Glutamatergic neuron (in vitro differentiated cells): ENCODE measurements at regions not wholly inside any gene's neighbourhood (a gene's known extent, or its start where the extent isn't known, plus 50 kb on each side); places are given as distances from the start of the nearest gene placed in this dataset.

Source experiments
- DNase-seq: peaks from one replicate; pipeline ENCODE4 v3.0.0; 2022
- H3K27ac Mint-ChIP-seq: one replicate; pipeline ENCODE4 v1.8.0; 2020; ENCODE audit warnings: mild to moderate bottlenecking, mixed read lengths, inconsistent platforms; ENCODE audit not compliant: unreplicated experiment
- H3K27me3 Mint-ChIP-seq: one replicate; pipeline ENCODE4 v1.8.0; 2020; ENCODE audit warnings: mild to moderate bottlenecking, moderate library complexity, mixed read lengths, inconsistent platforms; ENCODE audit not compliant: unreplicated experiment
- H3K36me3 Mint-ChIP-seq: one replicate; pipeline ENCODE4 v1.8.0; 2020; ENCODE audit warnings: mild to moderate bottlenecking, mixed read lengths, inconsistent platforms; ENCODE audit not compliant: unreplicated experiment
- H3K4me1 Mint-ChIP-seq: one replicate; pipeline ENCODE4 v1.8.0; 2020; ENCODE audit warnings: mild to moderate bottlenecking, low read depth, mixed read lengths, inconsistent platforms; ENCODE audit not compliant: unreplicated experiment
- H3K4me3 Mint-ChIP-seq: one replicate; pipeline ENCODE4 v1.8.0; 2020; ENCODE audit warnings: mild to moderate bottlenecking, mixed read lengths, inconsistent platforms; ENCODE audit not compliant: unreplicated experiment
- H3K9me3 Mint-ChIP-seq: one replicate; pipeline ENCODE4 v1.8.0; 2020; ENCODE audit warnings: mild to moderate bottlenecking, moderate library complexity, mixed read lengths, inconsistent platforms; ENCODE audit not compliant: unreplicated experiment
- CTCF ChIP-seq: fragments of 200-600 bp; sonication (generic); IDR thresholded peaks from one replicate; pipeline ENCODE4 v1.5.0; 2021; ENCODE audit not compliant: partially characterized antibody, unreplicated experiment

DNA sequence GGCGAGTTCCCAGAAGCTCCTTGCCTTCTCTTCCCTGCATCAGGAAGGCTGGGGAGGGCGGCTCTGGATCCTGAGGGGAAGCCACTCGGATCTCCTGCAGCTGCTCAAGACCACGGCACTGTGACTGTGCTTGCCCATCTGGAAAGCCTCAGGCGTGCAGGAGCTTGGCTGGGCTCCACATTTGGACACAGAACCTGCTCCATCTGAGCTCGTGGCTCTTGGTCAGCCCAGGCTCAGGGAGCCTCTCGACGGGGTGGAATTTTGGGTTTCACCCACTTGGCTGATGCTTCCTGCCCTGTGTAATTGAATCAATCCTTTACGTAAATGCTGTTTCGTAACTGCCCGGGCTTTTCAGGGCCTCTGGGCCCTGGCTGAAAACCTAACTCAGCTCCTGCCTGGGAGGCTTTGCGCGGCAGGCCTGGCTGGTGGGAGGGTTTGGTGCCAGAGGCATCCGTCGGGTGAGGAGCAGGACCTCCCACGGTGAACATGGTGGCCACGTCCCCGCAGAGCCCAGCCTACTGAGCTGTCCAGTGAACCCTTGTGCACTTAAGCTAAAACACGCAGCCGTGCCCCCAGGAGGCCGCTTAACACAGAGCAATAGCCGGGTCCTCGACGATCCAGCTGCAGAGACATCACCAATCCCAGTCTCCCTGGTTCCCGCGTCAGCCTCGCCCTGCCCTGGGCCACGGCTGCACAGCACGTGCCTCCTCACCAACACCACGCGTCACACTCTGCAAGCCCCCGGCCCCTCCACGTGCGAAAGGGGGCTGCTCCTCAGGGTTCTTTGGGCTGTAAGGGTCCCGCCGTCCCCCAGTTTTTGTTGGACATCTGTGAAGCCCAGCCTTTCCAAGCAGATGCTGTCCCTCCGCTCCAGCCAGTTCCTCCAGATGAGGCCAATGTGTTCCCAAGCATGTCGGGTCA lies 241.0 kb downstream of the DLL1 start:
- Mint-ChIP-seq H3K4me1 (no peaks in the 10 kb centered on the region), H3K27me3 (peaks cover 7% of the 10 kb centered on the region), H3K36me3 (peaks cover 10% of the 10 kb centered on the region), H3K27ac (no peak overlapping the region), H3K9me3 (peaks cover 2% of the 10 kb centered on the region), H3K4me3 (no peak overlapping the region)
- peak; percentile 11 for DNase-seq
- TF ChIP-seq CTCF, result no peak

GRCh38 chr6:170048615-170049256 lies 242.1 kb downstream of the DLL1 start:
- no peak for TF ChIP-seq CTCF
- Mint-ChIP-seq H3K36me3 (peaks cover 5% of the 10 kb centered on the region), H3K4me1 (no peaks in the 10 kb centered on the region), H3K27me3 (peaks cover 4% of the 10 kb centered on the region), H3K27ac (no peak overlapping the region), H3K9me3 (peaks cover 2% of the 10 kb centered on the region), H3K4me3 (no peak overlapping the region)
- peak; percentile 2 for DNase-seq

DNA sequence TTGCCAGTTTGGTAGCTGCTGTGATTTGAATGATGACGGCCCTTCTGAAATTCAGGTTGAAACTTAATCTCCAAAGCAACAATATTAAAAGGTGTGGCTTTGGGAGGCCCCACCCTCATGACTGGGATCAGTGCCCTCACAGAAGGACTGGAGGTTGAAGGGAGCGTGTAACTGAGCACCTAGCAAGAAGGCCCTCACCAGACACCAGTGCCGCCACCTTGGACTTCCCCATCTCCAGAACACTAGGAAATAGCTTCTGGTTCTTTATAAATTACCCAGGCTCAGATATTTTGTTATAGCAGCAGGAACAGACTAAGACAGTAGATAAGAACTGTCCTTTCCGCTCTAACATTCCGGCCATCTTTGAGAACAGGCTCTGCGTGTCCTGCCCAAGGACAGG lies 243.1 kb downstream of the DLL1 start:
- DNase-seq, result no peak
- H3K36me3 Mint-ChIP-seq, result peaks cover 4% of the 10 kb centered on the region
- H3K27ac Mint-ChIP-seq, result no peak overlapping the region
- H3K9me3 Mint-ChIP-seq, result peaks cover 2% of the 10 kb centered on the region
- H3K27me3 Mint-ChIP-seq, result peaks cover 4% of the 10 kb centered on the region
- no peak for TF ChIP-seq CTCF
- no peaks in the 10 kb centered on the region for H3K4me1 Mint-ChIP-seq
- no peak overlapping the region for H3K4me3 Mint-ChIP-seq

DNA sequence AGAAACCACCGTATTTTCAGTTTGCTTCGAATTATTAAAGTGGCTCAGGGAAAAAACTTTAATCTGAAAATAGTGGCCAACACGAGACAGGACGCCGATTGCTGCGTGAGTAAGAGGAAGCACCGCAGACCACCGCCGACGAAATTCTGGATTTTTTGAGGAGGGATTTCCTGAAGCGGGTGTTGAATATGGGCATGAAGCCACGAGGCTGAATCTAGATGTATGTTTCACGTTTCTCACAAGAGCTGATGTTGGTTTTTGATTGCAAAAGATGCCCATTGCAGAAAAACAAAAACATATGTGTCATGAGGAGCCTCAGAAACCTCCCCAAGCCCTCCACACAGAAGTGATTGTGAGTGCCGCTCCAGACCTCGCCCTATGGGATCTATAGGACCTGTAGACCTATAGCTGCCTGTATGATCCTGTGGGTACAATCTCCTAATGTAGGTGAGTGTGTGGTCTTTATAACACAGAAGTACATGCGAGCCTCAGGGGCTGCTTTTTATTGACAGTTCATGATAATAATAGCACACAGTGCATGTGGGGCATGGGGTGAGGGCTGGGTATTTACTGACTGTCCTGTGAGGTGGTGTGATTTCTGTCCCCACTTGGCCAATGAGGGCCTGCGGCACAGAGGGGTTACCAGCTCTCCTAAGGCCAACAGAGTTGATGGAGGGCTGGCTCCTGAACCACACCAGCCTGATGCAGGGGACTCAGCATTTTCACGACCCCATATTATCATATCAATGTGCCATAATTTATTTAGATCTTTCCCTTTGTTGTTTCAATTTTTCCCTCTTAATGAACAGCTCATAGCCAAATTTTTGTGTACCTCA lies 243.9 kb downstream of the DLL1 start:
- Mint-ChIP-seq H3K9me3 (peaks cover 2% of the 10 kb centered on the region), H3K27me3 (peaks cover 4% of the 10 kb centered on the region), H3K4me1 (no peaks in the 10 kb centered on the region), H3K36me3 (peaks cover 5% of the 10 kb centered on the region), H3K27ac (no peak overlapping the region), H3K4me3 (no peak overlapping the region)
- peak; percentile 5 for DNase-seq
- no peak for TF ChIP-seq CTCF
